ENCODE measurements at regions not wholly inside any gene's neighbourhood (a gene's known extent, or its start where the extent isn't known, plus 50 kb on each side); places are given as distances from the start of the nearest gene placed in this dataset.

DNA sequence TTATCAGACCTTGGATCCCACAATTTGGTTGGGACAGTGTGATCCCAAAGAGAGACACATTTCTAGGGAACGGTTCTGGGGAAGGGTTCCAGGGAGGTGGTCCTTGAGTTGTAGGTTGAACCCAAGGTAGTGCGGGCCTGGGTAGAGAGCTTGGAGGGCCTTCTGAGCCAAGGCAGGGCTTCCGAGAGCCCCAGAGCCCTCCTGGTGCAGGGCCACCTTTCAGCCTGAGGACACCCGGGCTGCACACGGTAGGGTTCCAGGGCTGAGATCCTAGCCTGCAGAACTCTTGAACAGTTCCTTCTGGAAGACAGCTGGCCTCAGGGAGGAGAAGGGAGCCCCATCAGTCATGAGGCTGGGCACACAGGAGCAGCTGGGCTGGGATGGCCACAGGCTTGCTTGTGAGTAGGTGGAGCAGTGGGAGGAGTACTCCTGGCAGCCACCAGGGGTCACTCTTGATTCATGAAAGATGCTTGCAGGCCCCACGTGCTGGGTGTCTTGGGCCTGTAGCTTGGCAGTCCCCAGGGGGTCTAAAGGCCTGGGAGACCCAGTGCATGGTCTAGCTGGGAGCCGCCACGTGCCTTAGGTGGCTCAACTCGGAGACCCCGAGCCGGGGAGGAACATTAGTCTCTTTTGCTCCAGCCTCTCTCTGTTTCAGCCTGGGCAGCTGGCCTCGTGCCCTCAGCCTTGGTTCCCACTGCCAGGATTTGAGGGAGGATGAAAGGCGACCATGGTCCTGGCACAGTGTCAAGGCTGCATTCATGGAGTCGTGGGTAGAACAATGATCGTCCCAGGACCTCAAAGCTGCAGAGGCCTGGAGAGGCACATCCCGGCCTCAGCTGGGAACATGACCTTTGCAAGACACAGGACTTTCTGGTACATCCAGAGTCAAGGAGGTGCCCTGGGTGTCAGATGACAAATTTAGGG is 381.6 kb downstream of the TYW1 start:
- peak overlapping the region; percentile 86 for H2AFZ ChIP-seq
- peaks cover 94% of the 10 kb centered on the region for H3K9me3 Mint-ChIP-seq

DNA sequence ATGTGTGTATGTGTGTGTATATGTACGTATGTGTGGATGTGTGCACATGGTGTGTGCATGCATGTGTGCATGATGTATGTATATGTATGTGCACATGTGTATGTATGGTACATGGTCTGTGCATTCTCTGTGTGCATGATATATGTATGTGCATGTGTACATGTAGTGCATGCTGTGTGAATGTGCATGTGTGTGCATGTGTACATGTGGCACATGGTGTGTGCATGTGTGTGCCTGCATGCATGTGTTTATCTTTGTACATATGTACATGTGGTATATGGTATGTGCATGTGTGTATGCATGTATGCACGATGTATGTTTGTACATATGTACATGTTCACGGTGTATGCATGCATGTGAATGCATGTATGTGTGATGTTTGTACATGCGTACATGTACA is 383.7 kb downstream of the TYW1 start:
- H3F3A ChIP-seq (replicated peaks; ENCODE audit: low read depth), result peaks cover 16% of the 10 kb centered on the region
- no peaks in the 10 kb centered on the region for H3K79me2 ChIP-seq (replicated peaks; ENCODE audit: insufficient read depth)
- no peak for ATAC-seq
- no peak overlapping the region for H3K27ac Mint-ChIP-seq
- H3K4me1 ChIP-seq (ENCODE audit: insufficient read depth), result no peaks in the 10 kb centered on the region
- no peak for DNase-seq (ENCODE audit: low spot score)
- H3K27ac ChIP-seq (ENCODE audit: low read depth), result no peak overlapping the region
- H3K36me3 Mint-ChIP-seq (ENCODE audit: low read depth), result peaks cover 28% of the 10 kb centered on the region; the same call in 2 of the 3 replicates
- no peaks in the 10 kb centered on the region for H4K20me1 ChIP-seq (replicated peaks; ENCODE audit: insufficient read depth)
- H2AFZ ChIP-seq, result no peak overlapping the region
- H3K4me1 Mint-ChIP-seq, result no peaks in the 10 kb centered on the region
- H3K4me3 Mint-ChIP-seq, result no peak overlapping the region
- no peaks in the 10 kb centered on the region for H3K36me3 ChIP-seq (ENCODE audit: insufficient read depth)
- H3K9me2 ChIP-seq (ENCODE audit: insufficient read depth), result peaks cover 8% of the 10 kb centered on the region; the same call in 1 of the 2 replicates
- H3K27me3 ChIP-seq (ENCODE audit: insufficient read depth), result peaks cover 5% of the 10 kb centered on the region; the same call in 1 of the 2 replicates
- H3K4me3 ChIP-seq, result no peak overlapping the region
- H3K4me2 ChIP-seq, result no peak overlapping the region
- peaks cover 92% of the 10 kb centered on the region for H3K9me3 Mint-ChIP-seq
- H3K27me3 Mint-ChIP-seq (ENCODE audit: insufficient read depth, low read depth, poor library complexity), result peaks cover 5% of the 10 kb centered on the region
- TF ChIP-seq, protein P1, sequence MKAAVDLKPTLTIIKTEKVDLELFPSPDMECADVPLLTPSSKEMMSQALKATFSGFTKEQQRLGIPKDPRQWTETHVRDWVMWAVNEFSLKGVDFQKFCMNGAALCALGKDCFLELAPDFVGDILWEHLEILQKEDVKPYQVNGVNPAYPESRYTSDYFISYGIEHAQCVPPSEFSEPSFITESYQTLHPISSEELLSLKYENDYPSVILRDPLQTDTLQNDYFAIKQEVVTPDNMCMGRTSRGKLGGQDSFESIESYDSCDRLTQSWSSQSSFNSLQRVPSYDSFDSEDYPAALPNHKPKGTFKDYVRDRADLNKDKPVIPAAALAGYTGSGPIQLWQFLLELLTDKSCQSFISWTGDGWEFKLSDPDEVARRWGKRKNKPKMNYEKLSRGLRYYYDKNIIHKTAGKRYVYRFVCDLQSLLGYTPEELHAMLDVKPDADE (IDR thresholded peaks at IDR 0.05), result no peak
- no peak for TF ChIP-seq ZNF331 (CRISPR knock-in tag; IDR thresholded peaks at IDR 0.05; ENCODE audit: low read depth)
- no peak for TF ChIP-seq POLR2AphosphoS5 (IDR thresholded peaks at IDR 0.05; ENCODE audit: low read depth)
- TF ChIP-seq, protein P2, sequence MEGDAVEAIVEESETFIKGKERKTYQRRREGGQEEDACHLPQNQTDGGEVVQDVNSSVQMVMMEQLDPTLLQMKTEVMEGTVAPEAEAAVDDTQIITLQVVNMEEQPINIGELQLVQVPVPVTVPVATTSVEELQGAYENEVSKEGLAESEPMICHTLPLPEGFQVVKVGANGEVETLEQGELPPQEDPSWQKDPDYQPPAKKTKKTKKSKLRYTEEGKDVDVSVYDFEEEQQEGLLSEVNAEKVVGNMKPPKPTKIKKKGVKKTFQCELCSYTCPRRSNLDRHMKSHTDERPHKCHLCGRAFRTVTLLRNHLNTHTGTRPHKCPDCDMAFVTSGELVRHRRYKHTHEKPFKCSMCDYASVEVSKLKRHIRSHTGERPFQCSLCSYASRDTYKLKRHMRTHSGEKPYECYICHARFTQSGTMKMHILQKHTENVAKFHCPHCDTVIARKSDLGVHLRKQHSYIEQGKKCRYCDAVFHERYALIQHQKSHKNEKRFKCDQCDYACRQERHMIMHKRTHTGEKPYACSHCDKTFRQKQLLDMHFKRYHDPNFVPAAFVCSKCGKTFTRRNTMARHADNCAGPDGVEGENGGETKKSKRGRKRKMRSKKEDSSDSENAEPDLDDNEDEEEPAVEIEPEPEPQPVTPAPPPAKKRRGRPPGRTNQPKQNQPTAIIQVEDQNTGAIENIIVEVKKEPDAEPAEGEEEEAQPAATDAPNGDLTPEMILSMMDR (conservative IDR thresholded peaks at IDR 0.05; ENCODE audit: low read depth in 2 of 2), result no peak
- TF ChIP-seq NANOG (IDR thresholded peaks at IDR 0.05; ENCODE audit: borderline replicate concordance), result no peak
- TF ChIP-seq EZH2 (IDR thresholded peaks at IDR 0.05; ENCODE audit: low read depth, unreplicated experiment), result no peak
- TF ChIP-seq, protein P3, sequence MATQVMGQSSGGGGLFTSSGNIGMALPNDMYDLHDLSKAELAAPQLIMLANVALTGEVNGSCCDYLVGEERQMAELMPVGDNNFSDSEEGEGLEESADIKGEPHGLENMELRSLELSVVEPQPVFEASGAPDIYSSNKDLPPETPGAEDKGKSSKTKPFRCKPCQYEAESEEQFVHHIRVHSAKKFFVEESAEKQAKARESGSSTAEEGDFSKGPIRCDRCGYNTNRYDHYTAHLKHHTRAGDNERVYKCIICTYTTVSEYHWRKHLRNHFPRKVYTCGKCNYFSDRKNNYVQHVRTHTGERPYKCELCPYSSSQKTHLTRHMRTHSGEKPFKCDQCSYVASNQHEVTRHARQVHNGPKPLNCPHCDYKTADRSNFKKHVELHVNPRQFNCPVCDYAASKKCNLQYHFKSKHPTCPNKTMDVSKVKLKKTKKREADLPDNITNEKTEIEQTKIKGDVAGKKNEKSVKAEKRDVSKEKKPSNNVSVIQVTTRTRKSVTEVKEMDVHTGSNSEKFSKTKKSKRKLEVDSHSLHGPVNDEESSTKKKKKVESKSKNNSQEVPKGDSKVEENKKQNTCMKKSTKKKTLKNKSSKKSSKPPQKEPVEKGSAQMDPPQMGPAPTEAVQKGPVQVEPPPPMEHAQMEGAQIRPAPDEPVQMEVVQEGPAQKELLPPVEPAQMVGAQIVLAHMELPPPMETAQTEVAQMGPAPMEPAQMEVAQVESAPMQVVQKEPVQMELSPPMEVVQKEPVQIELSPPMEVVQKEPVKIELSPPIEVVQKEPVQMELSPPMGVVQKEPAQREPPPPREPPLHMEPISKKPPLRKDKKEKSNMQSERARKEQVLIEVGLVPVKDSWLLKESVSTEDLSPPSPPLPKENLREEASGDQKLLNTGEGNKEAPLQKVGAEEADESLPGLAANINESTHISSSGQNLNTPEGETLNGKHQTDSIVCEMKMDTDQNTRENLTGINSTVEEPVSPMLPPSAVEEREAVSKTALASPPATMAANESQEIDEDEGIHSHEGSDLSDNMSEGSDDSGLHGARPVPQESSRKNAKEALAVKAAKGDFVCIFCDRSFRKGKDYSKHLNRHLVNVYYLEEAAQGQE (IDR thresholded peaks at IDR 0.05; ENCODE audit: unreplicated experiment), result no peak
- no peak for TF ChIP-seq STAT1 (IDR thresholded peaks at IDR 0.05; ENCODE audit: unreplicated experiment)
- TF ChIP-seq EZH2phosphoT487 (IDR thresholded peaks at IDR 0.05; ENCODE audit: unreplicated experiment), result no peak

More for the DNA sequence above, 381.6 kb downstream of the TYW1 start:
- H3K4me1 ChIP-seq (ENCODE audit: insufficient read depth), result no peaks in the 10 kb centered on the region
- TF ChIP-seq, protein P2 (conservative IDR thresholded peaks at IDR 0.05; ENCODE audit: low read depth in 2 of 2), result peak; percentile 81 to 85
- TF ChIP-seq JUNB (IDR thresholded peaks at IDR 0.05; ENCODE audit: unreplicated experiment), result no peak
- H3K27me3 ChIP-seq (ENCODE audit: insufficient read depth), result peaks cover 5% of the 10 kb centered on the region; the same call in 1 of the 2 replicates
- H3K27me3 Mint-ChIP-seq (ENCODE audit: insufficient read depth, low read depth, poor library complexity), result peaks cover 9% of the 10 kb centered on the region
- no peak overlapping the region for H3K4me3 Mint-ChIP-seq
- H3K9me2 ChIP-seq (ENCODE audit: insufficient read depth), result peaks cover 8% of the 10 kb centered on the region; the same call in 1 of the 2 replicates
- no peak overlapping the region for H3K27ac ChIP-seq (ENCODE audit: low read depth)
- no peaks in the 10 kb centered on the region for H3K4me1 Mint-ChIP-seq
- no peak overlapping the region for H3K4me2 ChIP-seq
- DNase-seq (ENCODE audit: low spot score) (peak; percentile 93), ATAC-seq (peak; percentile 85)
- H3K79me2 ChIP-seq (replicated peaks; ENCODE audit: insufficient read depth), result no peaks in the 10 kb centered on the region
- peaks cover 31% of the 10 kb centered on the region for H3K36me3 Mint-ChIP-seq (ENCODE audit: low read depth)
- no peak overlapping the region for H3K27ac Mint-ChIP-seq
- no peaks in the 10 kb centered on the region for H4K20me1 ChIP-seq (replicated peaks; ENCODE audit: insufficient read depth)
- no peak overlapping the region for H3K4me3 ChIP-seq
- H3K36me3 ChIP-seq (ENCODE audit: insufficient read depth), result no peaks in the 10 kb centered on the region
- peaks cover 16% of the 10 kb centered on the region for H3F3A ChIP-seq (replicated peaks; ENCODE audit: low read depth)
